HCT116 (cell line): ENCODE measurements at regions not wholly inside any gene's neighbourhood (a gene's known extent, or its start where the extent isn't known, plus 50 kb on each side); places are given as distances from the start of the nearest gene placed in this dataset.

Source experiments
- ATAC-seq: fragments of 200-7000 bp; cut with Tn5 transposase; 2 replicates; pipeline ENCODE4 v1.9.1; 2020; ENCODE audit warnings: mild to moderate bottlenecking, moderate library complexity
- BruUV-seq: library from RNA; stranded (reverse); fragments of 400-500 nt; replicated peaks from 2 replicates; lab custom pipeline; 2021; lab: Mats Ljungman, UMichigan
- CTCF ChIA-PET: fragments of 300-600 bp; sonication (Branson Sonifier 250); formaldehyde crosslinking; loops from one replicate; lab custom pipeline; 2021; ENCODE audit warnings: antibody characterized with exemption; lab: Charles Lee
- POLR2A ChIA-PET: fragments of 300-600, 350-600 bp; sonication (Branson Sonifier 250); formaldehyde crosslinking; loops from one replicate; lab custom pipeline; 2021; ENCODE audit warnings: antibody characterized with exemption; lab: Charles Lee
- RAD21 ChIA-PET, 2 experiments: fragments of 300-600 bp; sonication (Branson Sonifier 250); formaldehyde crosslinking; loops; one replicate each; lab custom pipeline; 2023; ENCODE audit warnings: low total read pairs in 2 of 2; ENCODE audit not compliant: uncharacterized antibody in 2 of 2, unreplicated experiment in 2 of 2, low non-redundant PET in 1 of 2; lab: Charles Lee
- DNase-seq: peaks from one replicate; pipeline ENCODE4 v3.0.0-alpha.2; 2010; ENCODE audit warnings: low read depth, low spot score
- H2AFZ ChIP-seq: fragments of 200-600 bp; shearing (Covaris generic), sonication (generic); 2 replicates; pipeline ENCODE4 v1.6.1; 2017; ENCODE audit warnings: low read depth, mixed run types, mixed read lengths, antibody characterized with exemption, low read length; ENCODE audit not compliant: poor library complexity, severe bottlenecking
- H3K27ac ChIP-seq: 2 replicates; pipeline ENCODE4 v1.5.1; 2012; ENCODE audit warnings: low read depth, low read length
- H3K27me3 ChIP-seq: fragments of 200-600 bp; sonication (generic); 2 replicates; pipeline ENCODE4 v1.6.1; 2016; ENCODE audit warnings: mixed run types, low read length, mixed read lengths; ENCODE audit not compliant: insufficient read depth
- H3K36me3 ChIP-seq, 2 experiments: fragments of 200-500 bp in 1 of 2; fragments of 200-600 bp in 1 of 2; sonication (Bioruptor generic) in 1 of 2; sonication (generic) in 1 of 2; 2 replicates each; pipeline versions ENCODE4 v1.5.1 to v1.6.1; 2014 to 2016; ENCODE audit warnings: low read length in 2 of 2, inconsistent platforms in 1 of 2, mixed read lengths in 1 of 2, mixed run types in 1 of 2; ENCODE audit not compliant: insufficient read depth in 2 of 2, control insufficient read depth in 1 of 2
- H3K4me1 ChIP-seq, 2 experiments: fragments of 200-600 bp in 1 of 2; sonication (generic) in 1 of 2; 2 replicates each; pipeline versions ENCODE4 v1.5.1 to v1.6.1; 2012 to 2017; ENCODE audit warnings: low read length in 2 of 2, inconsistent platforms in 1 of 2, mild to moderate bottlenecking in 1 of 2, mixed read lengths in 1 of 2, mixed run types in 1 of 2, moderate library complexity in 1 of 2; ENCODE audit not compliant: insufficient read depth in 2 of 2, control insufficient read depth in 1 of 2
- H3K4me2 ChIP-seq: fragments of 200-600 bp; sonication (generic); 2 replicates; pipeline ENCODE4 v1.6.1; 2017; ENCODE audit warnings: mixed run types, low read length, mixed read lengths
- H3K4me3 ChIP-seq, 2 experiments: fragments of 200-600 bp in 1 of 2; sonication (generic) in 1 of 2; replicated peaks in 1 of 2; 2 replicates each; pipeline ENCODE4 v1.5.1; 2011 to 2016; ENCODE audit warnings: low read length in 2 of 2, control low read depth in 1 of 2, low read depth in 1 of 2, mild to moderate bottlenecking in 1 of 2, mixed read lengths in 1 of 2, mixed run types in 1 of 2
- H3K79me2 ChIP-seq: fragments of 200-600 bp; sonication (generic); 2 replicates; pipeline ENCODE4 v1.6.1; 2017; ENCODE audit warnings: mild to moderate bottlenecking, mixed run types, low read length, moderate library complexity, mixed read lengths; ENCODE audit not compliant: insufficient read depth
- H3K9ac ChIP-seq: fragments of 200-600 bp; sonication (generic); 2 replicates; pipeline ENCODE4 v1.6.1; 2016; ENCODE audit warnings: low read length, mixed read lengths
- H3K9me2 ChIP-seq: fragments of 200-600 bp; sonication (generic), shearing (Covaris generic); 2 replicates; pipeline ENCODE4 v1.6.1; 2017; ENCODE audit warnings: mixed run types, mild to moderate bottlenecking, moderate library complexity; ENCODE audit not compliant: insufficient read depth
- H3K9me3 ChIP-seq, 2 experiments: fragments of 200-500 bp in 1 of 2; fragments of 200-600 bp in 1 of 2; sonication (Bioruptor generic) in 1 of 2; sonication (generic) in 1 of 2; 2 replicates each; pipeline ENCODE4 v1.6.1; 2014 to 2017; ENCODE audit warnings: low read length in 2 of 2, mixed read lengths in 2 of 2, inconsistent platforms in 1 of 2, low read depth in 1 of 2, mild to moderate bottlenecking in 1 of 2, mixed run types in 1 of 2, moderate library complexity in 1 of 2; ENCODE audit not compliant: control insufficient read depth in 1 of 2, insufficient read depth in 1 of 2
- H4K20me1 ChIP-seq: fragments of 200-600 bp; sonication (generic), shearing (Covaris generic); 2 replicates; pipeline ENCODE4 v1.6.1; 2017; ENCODE audit warnings: mixed run types, mild to moderate bottlenecking, moderate library complexity; ENCODE audit not compliant: insufficient read depth
- CBX3 ChIP-seq: IDR thresholded peaks from 2 replicates; pipeline ENCODE4 v1.6.1; 2012; ENCODE audit warnings: low read depth
- JUND ChIP-seq: IDR thresholded peaks from 2 replicates; pipeline ENCODE4 v1.6.1; 2012
- TCF7L2 ChIP-seq: IDR thresholded peaks from 2 replicates; pipeline ENCODE4 v1.7.0; 2011; ENCODE audit warnings: borderline replicate concordance, inconsistent platforms; ENCODE audit not compliant: insufficient read depth, insufficient read length; ENCODE audit errors: extremely low read depth
- intact Hi-C: fragments of 100-400 bp; cut with micrococcal nuclease; formaldehyde crosslinking; loops from 2 replicates; pipeline ENCODE4 v1.10.0; 2022
- TF ChIP-seq, protein P1 (sequence below), 3 experiments: fragments of 200-600 bp in 1 of 3; sonication (generic) in 1 of 3; IDR thresholded peaks in 2 of 3; conservative IDR thresholded peaks in 1 of 3; 2 replicates each; pipeline ENCODE4 v1.5.1; 2012 to 2017; ENCODE audit warnings: low read depth in 2 of 3, low read length in 2 of 3, antibody characterized with exemption in 1 of 3, borderline replicate concordance in 1 of 3, control low read depth in 1 of 3, mild to moderate bottlenecking in 1 of 3, mixed read lengths in 1 of 3, mixed run types in 1 of 3, moderate library complexity in 1 of 3; ENCODE audit not compliant: insufficient read depth in 1 of 3

DNA sequence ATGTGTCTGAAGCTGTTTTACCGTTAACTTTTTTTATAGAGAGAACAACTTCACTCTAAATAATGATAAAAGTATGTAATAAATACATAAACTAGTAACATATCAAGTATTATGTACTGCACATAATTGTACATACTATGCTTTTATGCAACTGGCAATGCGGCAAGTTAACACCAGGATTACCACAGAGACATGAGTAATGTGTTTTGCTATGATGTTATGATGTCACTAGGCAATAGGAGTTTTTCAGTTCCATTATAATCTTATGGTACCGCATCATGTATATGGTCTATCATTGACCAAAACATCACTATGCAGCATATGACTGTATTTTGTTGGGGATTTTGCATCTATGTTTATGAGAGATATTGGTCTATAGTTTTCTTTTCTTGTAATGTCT lies 326.4 kb upstream of the TARS1 start:
- no peak overlapping the region for H3K27ac ChIP-seq
- no peaks in the 10 kb centered on the region for H3K4me1 ChIP-seq
- CTCF ChIA-PET, result no interaction called here
- ATAC-seq (no peak), DNase-seq (no peak)
- TF ChIP-seq, protein P1, sequence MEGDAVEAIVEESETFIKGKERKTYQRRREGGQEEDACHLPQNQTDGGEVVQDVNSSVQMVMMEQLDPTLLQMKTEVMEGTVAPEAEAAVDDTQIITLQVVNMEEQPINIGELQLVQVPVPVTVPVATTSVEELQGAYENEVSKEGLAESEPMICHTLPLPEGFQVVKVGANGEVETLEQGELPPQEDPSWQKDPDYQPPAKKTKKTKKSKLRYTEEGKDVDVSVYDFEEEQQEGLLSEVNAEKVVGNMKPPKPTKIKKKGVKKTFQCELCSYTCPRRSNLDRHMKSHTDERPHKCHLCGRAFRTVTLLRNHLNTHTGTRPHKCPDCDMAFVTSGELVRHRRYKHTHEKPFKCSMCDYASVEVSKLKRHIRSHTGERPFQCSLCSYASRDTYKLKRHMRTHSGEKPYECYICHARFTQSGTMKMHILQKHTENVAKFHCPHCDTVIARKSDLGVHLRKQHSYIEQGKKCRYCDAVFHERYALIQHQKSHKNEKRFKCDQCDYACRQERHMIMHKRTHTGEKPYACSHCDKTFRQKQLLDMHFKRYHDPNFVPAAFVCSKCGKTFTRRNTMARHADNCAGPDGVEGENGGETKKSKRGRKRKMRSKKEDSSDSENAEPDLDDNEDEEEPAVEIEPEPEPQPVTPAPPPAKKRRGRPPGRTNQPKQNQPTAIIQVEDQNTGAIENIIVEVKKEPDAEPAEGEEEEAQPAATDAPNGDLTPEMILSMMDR (IDR thresholded peaks at IDR 0.05 in 2 of 3, conservative IDR thresholded peaks at IDR 0.05 in 1 of 3; ENCODE audit: borderline replicate concordance in 1 of 3, insufficient read depth in 1 of 3, low read depth in 2 of 3, low read length in 2 of 3), result no peak
- TF ChIP-seq CBX3 (no peak), JUND (no peak)
- no peak overlapping the region for H2AFZ ChIP-seq
- no peaks in the 10 kb centered on the region for H3K36me3 ChIP-seq
- H3K9ac ChIP-seq, result no peak overlapping the region
- no peaks in the 10 kb centered on the region for H3K27me3 ChIP-seq
- RAD21 ChIA-PET, result no interaction called here
- H3K79me2 ChIP-seq, result no peaks in the 10 kb centered on the region
- intact Hi-C loops, result no loop called here
- no peaks in the 10 kb centered on the region for H3K9me3 ChIP-seq
- POLR2A ChIA-PET, result no interaction called here
- BruUV-seq, result no TSS peak
- H3K9me2 ChIP-seq, result no peaks in the 10 kb centered on the region
- H3K4me3 ChIP-seq, result no peak overlapping the region
- no peaks in the 10 kb centered on the region for H4K20me1 ChIP-seq
- no peak overlapping the region for H3K4me2 ChIP-seq

DNA sequence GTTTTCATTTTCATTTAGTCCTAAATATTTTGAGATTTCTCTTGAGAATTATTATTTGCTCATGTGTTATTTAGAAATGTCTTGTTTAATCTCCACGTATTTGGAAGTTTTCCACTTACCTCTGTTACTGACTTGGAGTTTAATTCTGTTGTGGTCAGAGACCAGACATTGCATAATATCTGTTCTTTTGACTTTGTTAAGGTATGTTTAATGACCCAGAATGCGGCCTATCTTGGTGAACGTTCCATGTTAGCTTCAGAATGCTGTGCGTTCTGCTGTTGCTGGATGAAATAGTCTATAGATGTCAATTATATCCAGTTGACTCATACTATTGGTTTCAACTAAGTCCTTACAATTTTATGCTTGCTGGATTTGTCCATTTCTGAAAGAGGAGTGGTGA lies 325.3 kb upstream of the TARS1 start:
- Histone ChIP-seq H4K20me1 (no peaks in the 10 kb centered on the region), H2AFZ (no peak overlapping the region), H3K9me3 (no peaks in the 10 kb centered on the region), H3K4me3 (no peak overlapping the region), H3K9ac (no peak overlapping the region), H3K27me3 (no peaks in the 10 kb centered on the region), H3K4me2 (no peak overlapping the region), H3K36me3 (no peaks in the 10 kb centered on the region), H3K4me1 (no peaks in the 10 kb centered on the region), H3K9me2 (no peaks in the 10 kb centered on the region), H3K27ac (no peak overlapping the region), H3K79me2 (no peaks in the 10 kb centered on the region)
- ChIA-PET RAD21 (no interaction called here), POLR2A (no interaction called here), CTCF (no interaction called here)
- DNase-seq (no peak), ATAC-seq (no peak)
- intact Hi-C loops, result no loop called here
- no TSS peak for BruUV-seq
- no peak for TF ChIP-seq TCF7L2
